H1 (cell line): ENCODE measurements at regions not wholly inside any gene's neighbourhood (a gene's known extent, or its start where the extent isn't known, plus 50 kb on each side); places are given as distances from the start of the nearest gene placed in this dataset.
A peak's percentile ranks its signal among the peaks of the same experiment; 100 is the strongest.

ENCODE experiments used
- CTCF ChIA-PET: fragments of 300-600 bp; sonication (Branson Sonifier 250); formaldehyde crosslinking; loops from one replicate; lab custom pipeline; 2021; ENCODE audit not compliant: partially characterized antibody; lab: Charles Lee
- POLR2A ChIA-PET: fragments of 300-600 bp; sonication (Branson Sonifier 250); formaldehyde crosslinking; loops from one replicate; lab custom pipeline; 2021; ENCODE audit warnings: inconsistent platforms; ENCODE audit not compliant: partially characterized antibody; lab: Charles Lee
- DNase-seq, 2 experiments: peaks; one replicate each; pipeline versions ENCODE4 v3.0.0 to v3.0.0-alpha.2; 2010 to 2022; ENCODE audit warnings: low spot score in 2 of 2, low read depth in 1 of 2, mixed read lengths in 1 of 2
- FAIRE-seq: peaks from 2 replicates; lab custom pipeline; 2011; peaks lifted over from hg19 to GRCh38; lab: Jason Lieb, UNC
- H2AFZ ChIP-seq: 2 replicates; pipeline ENCODE4 v1.8.1; 2012; ENCODE audit warnings: low read length, inconsistent platforms
- H2AK5ac ChIP-seq: 2 replicates; pipeline ENCODE4 v1.6.1; 2013; ENCODE audit warnings: low read depth, low read length
- H2BK120ac ChIP-seq: replicated peaks from 2 replicates; pipeline ENCODE3; 2013; ENCODE audit warnings: low read depth, low read length, inconsistent platforms
- H2BK12ac ChIP-seq: 2 replicates; pipeline ENCODE4 v1.6.1; 2013; ENCODE audit warnings: low read depth, low read length
- H2BK15ac ChIP-seq: 2 replicates; pipeline ENCODE4 v1.6.1; 2013; ENCODE audit warnings: low read length
- H2BK20ac ChIP-seq: 2 replicates; pipeline ENCODE4 v1.6.1; 2013; ENCODE audit warnings: low read length
- H2BK5ac ChIP-seq: 2 replicates; pipeline ENCODE4 v1.6.1; 2013; ENCODE audit warnings: low read depth, low read length
- H3K14ac ChIP-seq: 2 replicates; pipeline ENCODE4 v1.6.1; 2013; ENCODE audit warnings: inconsistent platforms; ENCODE audit not compliant: insufficient read length
- H3K18ac ChIP-seq: 2 replicates; pipeline ENCODE4 v1.6.1; 2013; ENCODE audit warnings: low read length; ENCODE audit errors: extremely low read depth
- H3K23ac ChIP-seq: 2 replicates; pipeline ENCODE4 v1.6.1; 2013; ENCODE audit warnings: inconsistent platforms; ENCODE audit not compliant: insufficient read length
- H3K23me2 ChIP-seq: 2 replicates; pipeline ENCODE4 v1.6.1; 2013; ENCODE audit warnings: low read depth, low read length
- H3K27ac ChIP-seq: 2 replicates; pipeline ENCODE4 v1.6.1; 2011; ENCODE audit warnings: low read depth, low read length, inconsistent platforms
- H3K27me3 ChIP-seq, 4 experiments: replicated peaks in 1 of 4; 1 replicate in 1 of 4; 2 replicates in 3 of 4; pipeline versions ENCODE4 v1.6.1 to v1.8.1; 2011 to 2013; ENCODE audit warnings: low read length in 3 of 4, mild to moderate bottlenecking in 3 of 4, inconsistent platforms in 2 of 4, mixed read lengths in 2 of 4, moderate library complexity in 1 of 4; ENCODE audit not compliant: control insufficient read depth in 3 of 4, insufficient read depth in 3 of 4; ENCODE audit errors: extremely low read depth in 1 of 4
- H3K36me3 ChIP-seq, 4 experiments: 2 replicates each; pipeline versions ENCODE4 v1.6.1 to v1.8.1; 2011 to 2013; ENCODE audit warnings: mild to moderate bottlenecking in 4 of 4, low read length in 3 of 4, moderate library complexity in 2 of 4, control low read depth in 1 of 4, inconsistent platforms in 1 of 4; ENCODE audit not compliant: insufficient read depth in 4 of 4, control insufficient read depth in 2 of 4
- H3K4ac ChIP-seq: replicated peaks from 2 replicates; pipeline ENCODE3; 2013; ENCODE audit warnings: low read length, low read depth, mixed read lengths, inconsistent platforms; ENCODE audit not compliant: insufficient read length
- H3K4me1 ChIP-seq, 4 experiments: replicated peaks in 1 of 4; 1 replicate in 1 of 4; 2 replicates in 3 of 4; pipeline versions ENCODE4 v1.6.1 to v1.8.1; 2011 to 2013; ENCODE audit warnings: low read length in 3 of 4, inconsistent platforms in 2 of 4, mixed read lengths in 1 of 4; ENCODE audit not compliant: insufficient read depth in 4 of 4, control insufficient read depth in 3 of 4
- H3K4me2 ChIP-seq, 2 experiments: 2 replicates each; pipeline versions ENCODE4 v1.6.1 to v1.8.1; 2011 to 2013; ENCODE audit warnings: low read depth in 2 of 2, low read length in 2 of 2, control low read depth in 1 of 2, inconsistent platforms in 1 of 2, mild to moderate bottlenecking in 1 of 2; ENCODE audit not compliant: insufficient read depth in 1 of 2
- H3K4me3 ChIP-seq, 4 experiments: fragments of 200-600, 300-600 bp in 1 of 4; sonication (generic), shearing (Covaris generic), sonication (Bioruptor Twin) in 1 of 4; 2 replicates each; pipeline versions ENCODE4 v1.5.1 to v1.8.1; 2011 to 2016; ENCODE audit warnings: low read length in 4 of 4, low read depth in 3 of 4, control low read depth in 2 of 4, inconsistent platforms in 2 of 4, mild to moderate bottlenecking in 2 of 4, mixed read lengths in 1 of 4, moderate library complexity in 1 of 4; ENCODE audit not compliant: insufficient read depth in 2 of 4; ENCODE audit errors: extremely low read depth in 1 of 4
- H3K56ac ChIP-seq: replicated peaks from 2 replicates; pipeline ENCODE3; 2013; ENCODE audit warnings: low read depth, mild to moderate bottlenecking, mixed read lengths, low read length, inconsistent platforms; ENCODE audit not compliant: insufficient read length
- H3K79me1 ChIP-seq: 2 replicates; pipeline ENCODE4 v1.6.1; 2013; ENCODE audit warnings: low read depth, low read length, control low read depth
- H3K79me2 ChIP-seq, 2 experiments: 2 replicates each; pipeline versions ENCODE4 v1.6.1 to v1.8.1; 2012 to 2013; ENCODE audit warnings: low read length in 2 of 2, mild to moderate bottlenecking in 2 of 2, inconsistent platforms in 1 of 2; ENCODE audit not compliant: insufficient read depth in 2 of 2, control insufficient read depth in 1 of 2
- H3K9ac ChIP-seq, 4 experiments: replicated peaks in 1 of 4; 1 replicate in 1 of 4; 2 replicates in 3 of 4; pipeline versions ENCODE4 v1.6.1 to v1.8.1; 2011 to 2013; ENCODE audit warnings: low read depth in 3 of 4, low read length in 3 of 4, control low read depth in 2 of 4, mild to moderate bottlenecking in 2 of 4, moderate library complexity in 2 of 4, inconsistent platforms in 1 of 4; ENCODE audit errors: extremely low read depth in 1 of 4
- H3K9me3 ChIP-seq, 2 experiments: 2 replicates each; pipeline versions ENCODE4 v1.6.1 to v1.8.1; 2012 to 2013; ENCODE audit warnings: mild to moderate bottlenecking in 2 of 2, moderate library complexity in 2 of 2, control low read depth in 1 of 2, inconsistent platforms in 1 of 2, low read depth in 1 of 2, low read length in 1 of 2, mixed read lengths in 1 of 2; ENCODE audit not compliant: insufficient read depth in 2 of 2
- H4K20me1 ChIP-seq, 2 experiments: replicated peaks in 1 of 2; 2 replicates each; pipeline versions ENCODE3 to v1.8.1; 2011 to 2013; ENCODE audit warnings: inconsistent platforms in 2 of 2, low read length in 2 of 2, mild to moderate bottlenecking in 1 of 2; ENCODE audit not compliant: insufficient read depth in 2 of 2, control insufficient read depth in 1 of 2
- H4K5ac ChIP-seq: 2 replicates; pipeline ENCODE4 v1.6.1; 2013; ENCODE audit warnings: low read length, low read depth, mixed read lengths, inconsistent platforms; ENCODE audit not compliant: insufficient read length
- H4K8ac ChIP-seq: 2 replicates; pipeline ENCODE4 v1.8.0; 2013; ENCODE audit warnings: mild to moderate bottlenecking, moderate library complexity, low read length, inconsistent platforms; ENCODE audit not compliant: insufficient read depth; ENCODE audit errors: extremely low read depth
- H4K91ac ChIP-seq: replicated peaks from 2 replicates; pipeline ENCODE3; 2013; ENCODE audit warnings: low read length, mixed read lengths, inconsistent platforms; ENCODE audit not compliant: insufficient read length
- CTBP2 ChIP-seq: IDR thresholded peaks from 2 replicates; pipeline ENCODE4 v1.7.0; 2011; ENCODE audit warnings: borderline replicate concordance, mild to moderate bottlenecking, moderate library complexity, mixed read lengths, low read length; ENCODE audit not compliant: insufficient read depth, insufficient read length
- EGR1 ChIP-seq: IDR thresholded peaks from 2 replicates; pipeline ENCODE4 v1.6.1; 2011; ENCODE audit warnings: low read depth, low read length, borderline replicate concordance
- EZH2 ChIP-seq: fragments of 200-600 bp; sonication (generic); IDR thresholded peaks from 2 replicates; pipeline ENCODE4 v1.7.1; 2012; ENCODE audit warnings: low read depth, mild to moderate bottlenecking, moderate library complexity, low read length, inconsistent platforms; ENCODE audit not compliant: severe bottlenecking
- WGBS, 2 experiments: shearing (Covaris generic) in 1 of 2; methylation state at CpG; one replicate each; pipeline versions ENCODE4 v1.1.6 to v1.1.7; 2013 to 2015; ENCODE audit warnings: low lambda C conversion rate in 2 of 2, mixed read lengths in 2 of 2, inconsistent platforms in 1 of 2, low coverage in 1 of 2, missing lambda C conversion rate in 1 of 2; ENCODE audit not compliant: insufficient replicate concordance in 2 of 2, insufficient coverage in 1 of 2, insufficient read length in 1 of 2; ENCODE audit errors: extremely low coverage in 1 of 2, missing lambda C conversion rate in 1 of 2; 5-methylcytosine and 5-hydroxymethylcytosine counted together
- TF ChIP-seq, protein P1 (sequence below): IDR thresholded peaks from 2 replicates; pipeline ENCODE4 v1.6.1; 2012; ENCODE audit warnings: inconsistent platforms

DNA sequence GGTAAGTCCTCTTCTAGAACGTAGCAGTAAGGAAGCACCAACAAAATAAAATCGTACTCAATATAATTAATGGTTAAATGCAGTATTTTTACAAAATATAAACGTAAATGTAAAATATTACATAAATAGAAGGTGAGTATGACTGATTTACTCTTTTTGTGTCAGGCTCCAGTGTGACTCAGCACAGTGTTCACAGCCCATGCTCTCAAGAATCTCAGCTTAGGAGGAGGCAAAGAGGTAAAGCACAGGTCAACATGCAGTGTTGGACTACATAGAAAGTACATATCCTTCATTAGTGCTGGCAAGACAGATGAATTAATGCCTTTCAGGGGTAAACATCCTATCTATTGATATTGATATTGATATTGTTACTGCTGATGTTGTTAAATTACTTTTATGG is 2050.6 kb upstream of the RAG2 start:
- Histone ChIP-seq H3K56ac (no peak overlapping the region), H3K4me2 (no peak overlapping the region), H4K8ac (no peak overlapping the region), H3K23ac (no peak overlapping the region), H3K14ac (peak overlapping the region; percentile 87), H3K79me2 (no peaks in the 10 kb centered on the region), H2BK20ac (no peak overlapping the region), H3K27me3 (no peaks in the 10 kb centered on the region), H3K4ac (peak overlapping the region; percentile 59), H4K20me1 (no peaks in the 10 kb centered on the region), H2BK12ac (no peak overlapping the region), H3K9ac (no peak overlapping the region), H2BK120ac (no peak overlapping the region), H3K27ac (no peak overlapping the region), H2BK5ac (no peak overlapping the region), H3K4me3 (no peak overlapping the region), H2AK5ac (no peak overlapping the region), H4K91ac (no peak overlapping the region), H3K79me1 (no peaks in the 10 kb centered on the region), H3K36me3 (no peaks in the 10 kb centered on the region), H3K4me1 (no peaks in the 10 kb centered on the region), H3K9me3 (no peaks in the 10 kb centered on the region), H3K18ac (no peak overlapping the region), H2BK15ac (no peak overlapping the region), H3K23me2 (no peaks in the 10 kb centered on the region), H4K5ac (no peak overlapping the region), H2AFZ (no peak overlapping the region)
- ChIA-PET POLR2A (no interaction called here), CTCF (no interaction called here)
- TF ChIP-seq EZH2 (no peak), EGR1 (no peak), CTBP2 (no peak)
- TF ChIP-seq, protein P1, sequence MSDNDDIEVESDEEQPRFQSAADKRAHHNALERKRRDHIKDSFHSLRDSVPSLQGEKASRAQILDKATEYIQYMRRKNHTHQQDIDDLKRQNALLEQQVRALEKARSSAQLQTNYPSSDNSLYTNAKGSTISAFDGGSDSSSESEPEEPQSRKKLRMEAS: no peak
- FAIRE-seq (no peak), DNase-seq (no peak)
- 82% methylated on average over 3 of the region's 3 CpGs; no CpG with 5 or more reads in 1 of the 2 experiments for WGBS, 2 experiments
